HL-60 (cell line): ENCODE measurements at regions not wholly inside any gene's neighbourhood (a gene's known extent, or its start where the extent isn't known, plus 50 kb on each side); places are given as distances from the start of the nearest gene placed in this dataset.

ENCODE experiments used
- DNase-seq, 2 experiments: peaks; one replicate each; pipeline ENCODE4 v3.0.0-alpha.2; 2010 to 2020; ENCODE audit warnings: low read depth in 1 of 2, low spot score in 1 of 2
- H3K27ac ChIP-seq: fragments of 250-450 bp; sonication (Bioruptor Pico); replicated peaks from 2 replicates; pipeline ENCODE4 v1.5.1; 2020; ENCODE audit warnings: mild to moderate bottlenecking, moderate library complexity
- H3K27me3 ChIP-seq: fragments of 250-450 bp; sonication (Bioruptor Pico); 2 replicates; pipeline ENCODE4 v1.5.1; 2021; ENCODE audit warnings: mild to moderate bottlenecking, moderate library complexity; ENCODE audit not compliant: insufficient read depth, poor library complexity, severe bottlenecking
- H3K4me3 ChIP-seq: replicated peaks from 2 replicates; pipeline ENCODE4 v1.5.1; 2011; ENCODE audit warnings: mild to moderate bottlenecking, control low read depth, low read length; ENCODE audit not compliant: insufficient read depth
- CTCF ChIP-seq: IDR thresholded peaks from one replicate; pipeline ENCODE4 v1.5.1; 2011; ENCODE audit warnings: low read length, control low read depth, inconsistent platforms; ENCODE audit not compliant: insufficient read depth
- GABPA ChIP-seq: IDR thresholded peaks from 2 replicates; pipeline ENCODE4 v1.6.1; 2012; ENCODE audit warnings: low read depth
- POLR2AphosphoS5 ChIP-seq: IDR thresholded peaks from 2 replicates; pipeline ENCODE4 v1.6.1; 2012; ENCODE audit warnings: low read depth
- REST ChIP-seq: IDR thresholded peaks from 2 replicates; pipeline ENCODE4 v1.6.1; 2012; ENCODE audit warnings: low read depth; ENCODE audit not compliant: insufficient replicate concordance
- SPI1 ChIP-seq: IDR thresholded peaks from 2 replicates; pipeline ENCODE4 v1.6.1; 2012; ENCODE audit warnings: low read depth, mild to moderate bottlenecking, borderline replicate concordance

- Histone ChIP-seq H3K4me3 (no peak overlapping the region), H3K27ac (no peak overlapping the region), H3K27me3 (no peaks in the 10 kb centered on the region)
- DNase-seq: no peak
- no peak for TF ChIP-seq POLR2AphosphoS5
- no peak for TF ChIP-seq SPI1
- no peak for TF ChIP-seq CTCF
- no peak for TF ChIP-seq REST
- no peak for TF ChIP-seq GABPA
Measured at GRCh38 chr12:73973486-73973885, 564.1 kb upstream of the ATXN7L3B start.

- no peak overlapping the region for H3K27ac ChIP-seq
- no peak for DNase-seq
- no peaks in the 10 kb centered on the region for H3K27me3 ChIP-seq
- H3K4me3 ChIP-seq: no peak overlapping the region
- TF ChIP-seq GABPA (no peak), CTCF (no peak), SPI1 (no peak), POLR2AphosphoS5 (no peak), REST (no peak)
Measured at GRCh38 chr12:73984552-73984951, 553.1 kb upstream of the ATXN7L3B start.

- no peaks in the 10 kb centered on the region for H3K27me3 ChIP-seq
- no peak for TF ChIP-seq POLR2AphosphoS5
- TF ChIP-seq SPI1: no peak
- TF ChIP-seq CTCF: no peak
- no peak for TF ChIP-seq GABPA
- no peak for DNase-seq
- no peak overlapping the region for H3K27ac ChIP-seq
- no peak overlapping the region for H3K4me3 ChIP-seq
Measured at GRCh38 chr12:73991138-73991537, 546.5 kb upstream of the ATXN7L3B start.

- no peak for DNase-seq
- H3K4me3 ChIP-seq: no peak overlapping the region
- TF ChIP-seq SPI1 (no peak), POLR2AphosphoS5 (no peak), REST (no peak), CTCF (no peak), GABPA (no peak)
- H3K27me3 ChIP-seq: no peaks in the 10 kb centered on the region
- H3K27ac ChIP-seq: no peak overlapping the region
Measured at GRCh38 chr12:73998894-73999293, 538.7 kb upstream of the ATXN7L3B start.
